Bone marrow (tissue), 2 donors: ENCODE measurements at regions not wholly inside any gene's neighbourhood (a gene's known extent, or its start where the extent isn't known, plus 50 kb on each side); places are given as distances from the start of the nearest gene placed in this dataset.
"Not testable (repeated sequence)": the region's sequence is repeated elsewhere in the genome, so short reads cannot be mapped to it uniquely, and the experiment has no call there.

Experiments used
- DNase-seq, 2 donors: peaks; one replicate each; lab custom pipeline; 2025; lab: John Stamatoyannopoulos, UW

DNA sequence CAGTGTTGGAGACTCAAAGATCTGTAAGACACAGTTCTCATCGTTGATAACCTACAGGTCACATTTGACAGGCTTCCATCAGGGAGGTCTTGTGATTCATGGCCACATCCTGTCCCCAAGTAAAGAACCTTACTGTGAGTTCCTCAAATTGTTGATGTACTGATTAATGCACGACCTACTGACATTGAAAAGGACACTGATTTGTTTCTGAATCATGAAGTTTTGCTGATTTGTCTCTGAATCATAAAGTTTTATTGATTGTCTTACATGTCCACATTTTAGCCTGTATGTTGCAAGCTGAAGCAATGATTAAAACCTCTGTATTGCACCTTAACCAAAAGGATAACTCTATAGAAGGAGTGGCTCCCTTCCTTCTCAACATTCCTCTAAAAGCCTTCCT is 476.3 kb upstream of the RUNX1 start:
- DNase-seq = peak in 1 of 2 donors; percentile 61

DNA sequence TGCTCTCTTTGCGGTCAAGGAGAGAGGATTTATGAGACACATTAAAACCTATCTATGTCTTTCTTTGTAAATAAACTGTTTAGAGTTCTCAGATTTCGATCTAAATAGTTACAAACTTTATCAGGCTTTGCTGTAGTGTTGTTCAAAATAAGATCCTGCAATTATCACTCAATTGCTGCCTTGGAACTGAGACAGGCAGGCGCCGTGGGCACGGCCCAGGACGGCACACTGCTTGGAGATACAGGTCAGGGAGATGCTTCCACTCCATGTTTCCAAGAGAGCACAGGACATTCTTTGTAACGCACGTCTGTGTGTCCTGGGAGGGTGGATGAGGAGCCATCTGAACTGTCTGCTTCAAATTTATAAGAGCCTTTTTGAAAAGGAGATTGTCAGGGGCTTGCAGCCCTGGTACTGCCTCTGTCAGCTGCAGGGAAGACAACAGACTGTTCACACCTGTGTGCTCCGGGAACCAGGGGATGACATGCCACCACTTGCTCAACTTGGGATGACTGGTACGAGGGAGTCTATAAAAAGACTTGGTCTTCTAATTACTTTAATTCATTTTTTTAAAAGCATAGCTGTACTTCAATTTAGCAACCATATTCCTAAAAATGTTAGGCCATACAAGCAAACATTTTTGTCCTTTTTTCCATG is 472.9 kb upstream of the RUNX1 start:
- no peak for DNase-seq

DNA sequence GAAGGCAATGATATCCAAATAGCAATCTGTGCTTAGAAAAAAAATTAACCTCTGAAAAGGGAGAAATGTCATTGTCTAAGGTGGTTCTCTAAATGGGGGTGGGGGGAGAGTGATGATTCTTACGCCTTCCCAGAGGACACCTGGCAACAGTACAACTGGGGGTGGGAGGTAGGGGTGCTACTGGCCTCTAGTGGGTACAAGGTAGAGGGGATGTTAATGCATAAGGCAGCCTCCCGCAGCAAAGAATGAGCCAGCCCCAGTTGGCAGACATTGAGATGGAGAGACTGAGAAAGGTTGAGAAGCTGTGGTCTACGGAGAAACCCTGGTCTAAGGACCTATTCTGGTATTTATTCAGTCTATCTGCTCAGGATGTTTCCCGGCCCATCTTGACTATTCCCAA is 472.2 kb upstream of the RUNX1 start:
- no peak for DNase-seq

DNA sequence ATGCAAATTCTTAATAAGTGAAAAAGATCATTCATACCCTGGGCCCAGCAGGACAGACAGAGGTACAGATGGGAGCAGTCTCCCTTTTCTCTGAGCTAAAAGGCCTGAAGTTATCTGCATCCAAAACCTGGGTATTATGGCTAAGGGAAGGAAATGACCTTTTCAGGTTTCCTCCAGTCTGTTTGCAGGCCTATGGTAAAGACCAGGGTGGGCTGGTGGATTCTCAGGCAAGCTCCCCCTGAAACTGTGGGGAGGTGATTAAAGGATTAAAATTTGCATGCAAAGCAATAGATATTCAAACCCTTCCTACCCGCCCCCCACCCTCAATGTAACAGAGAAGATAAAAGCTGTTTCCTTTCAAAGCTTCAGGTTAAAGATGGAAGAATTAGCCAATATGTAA is 471.8 kb upstream of the RUNX1 start:
- DNase-seq = no peak

DNA sequence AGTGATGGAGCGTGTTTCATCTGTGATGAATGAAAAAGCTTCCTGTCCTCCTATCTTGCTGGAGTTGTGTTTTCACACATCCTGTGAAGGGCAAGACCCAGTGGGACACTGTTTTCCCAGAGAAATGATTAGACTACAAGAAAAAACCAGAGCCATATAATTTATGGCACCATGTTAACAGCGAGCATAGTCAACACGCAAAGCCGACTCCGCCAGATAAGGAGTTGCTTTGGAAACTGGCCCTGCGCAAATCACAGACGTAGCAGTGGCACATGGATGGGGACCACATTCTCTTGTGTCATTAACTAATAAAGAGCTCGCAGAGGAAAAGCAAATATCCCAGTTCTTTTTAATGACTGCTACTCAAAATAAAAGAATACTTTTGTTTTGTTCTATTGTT is 471.2 kb upstream of the RUNX1 start:
- DNase-seq = no peak

DNA sequence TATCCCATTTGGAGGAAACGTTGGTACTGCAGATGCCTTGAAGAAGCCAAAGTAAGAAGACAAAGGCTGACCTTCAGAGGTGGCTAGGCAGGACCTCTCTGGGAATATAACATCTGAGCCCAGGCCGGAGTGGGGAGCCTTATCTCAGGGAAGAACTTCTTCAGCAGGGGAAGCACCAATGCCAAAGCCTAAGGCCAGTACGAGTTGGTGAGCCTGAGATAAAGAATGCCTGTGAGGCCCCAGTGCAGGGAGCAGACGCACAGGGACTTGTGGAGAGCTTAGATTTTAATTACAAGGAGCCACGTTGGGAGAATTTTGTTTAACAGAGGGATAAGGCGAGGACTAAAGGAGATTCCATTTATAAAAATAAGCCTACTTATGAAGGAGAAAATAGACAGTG is 468.8 kb upstream of the RUNX1 start:
- DNase-seq = no peak

DNA sequence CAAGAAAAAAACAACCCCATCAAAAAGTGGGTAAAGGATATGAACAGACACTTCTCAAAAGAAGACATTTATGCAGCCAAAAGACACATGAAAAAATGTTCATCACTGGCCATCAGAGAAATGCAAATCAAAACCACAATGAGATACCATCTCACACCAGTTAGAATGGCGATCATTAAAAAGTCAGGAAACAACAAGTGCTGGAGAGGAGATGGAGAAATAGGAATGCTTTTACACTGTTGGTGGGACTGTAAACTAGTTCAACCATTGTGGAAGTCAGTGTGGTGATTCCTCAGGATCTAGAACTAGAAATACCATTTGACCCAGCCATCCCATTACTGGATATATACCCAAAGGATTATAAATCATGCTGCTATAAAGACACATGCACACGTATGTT is 467.2 kb upstream of the RUNX1 start:
- DNase-seq = not testable (repeated sequence)

DNA sequence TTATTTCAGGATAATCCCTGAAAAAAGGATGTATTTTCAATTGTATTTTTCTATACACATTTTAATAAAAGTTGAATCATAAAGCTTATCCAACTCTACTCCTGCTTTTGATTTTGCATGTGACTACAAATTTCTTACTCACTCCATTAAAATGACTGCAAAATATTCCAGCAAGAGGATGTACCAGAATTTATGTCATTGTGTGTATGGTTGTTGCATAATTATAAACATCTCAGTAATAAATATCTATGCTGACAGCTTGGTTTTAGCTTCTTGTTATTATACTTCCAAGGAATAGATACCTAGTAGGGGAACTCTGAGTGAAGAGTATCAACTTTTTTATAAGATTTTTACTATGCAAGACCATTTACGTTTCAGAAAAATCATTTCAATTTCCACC is 463.2 kb upstream of the RUNX1 start:
- DNase-seq = no peak

DNA sequence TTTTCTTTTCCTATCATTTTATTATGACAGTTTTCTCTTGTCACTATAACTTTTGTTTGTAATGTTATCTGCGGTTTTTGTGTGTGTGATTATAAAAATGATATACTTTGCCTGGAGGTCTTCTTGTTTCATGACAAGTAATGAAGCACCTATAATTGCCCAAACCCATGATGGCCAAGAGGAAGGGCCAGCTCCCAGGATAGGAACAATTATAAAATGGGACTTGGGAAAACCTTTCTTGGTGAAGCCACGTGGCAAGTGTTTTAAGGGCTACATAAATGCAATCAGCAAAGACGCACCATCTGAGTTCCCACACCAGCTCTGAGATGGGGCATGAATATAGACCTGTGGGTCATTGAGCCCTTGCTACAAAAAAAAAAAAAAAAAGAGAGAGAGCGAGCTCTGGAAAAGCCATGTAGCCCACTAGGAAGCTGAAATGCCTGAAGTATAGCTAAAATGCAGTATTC is 462.6 kb upstream of the RUNX1 start:
- peak in 1 of 2 donors; percentile 40 for DNase-seq

DNA sequence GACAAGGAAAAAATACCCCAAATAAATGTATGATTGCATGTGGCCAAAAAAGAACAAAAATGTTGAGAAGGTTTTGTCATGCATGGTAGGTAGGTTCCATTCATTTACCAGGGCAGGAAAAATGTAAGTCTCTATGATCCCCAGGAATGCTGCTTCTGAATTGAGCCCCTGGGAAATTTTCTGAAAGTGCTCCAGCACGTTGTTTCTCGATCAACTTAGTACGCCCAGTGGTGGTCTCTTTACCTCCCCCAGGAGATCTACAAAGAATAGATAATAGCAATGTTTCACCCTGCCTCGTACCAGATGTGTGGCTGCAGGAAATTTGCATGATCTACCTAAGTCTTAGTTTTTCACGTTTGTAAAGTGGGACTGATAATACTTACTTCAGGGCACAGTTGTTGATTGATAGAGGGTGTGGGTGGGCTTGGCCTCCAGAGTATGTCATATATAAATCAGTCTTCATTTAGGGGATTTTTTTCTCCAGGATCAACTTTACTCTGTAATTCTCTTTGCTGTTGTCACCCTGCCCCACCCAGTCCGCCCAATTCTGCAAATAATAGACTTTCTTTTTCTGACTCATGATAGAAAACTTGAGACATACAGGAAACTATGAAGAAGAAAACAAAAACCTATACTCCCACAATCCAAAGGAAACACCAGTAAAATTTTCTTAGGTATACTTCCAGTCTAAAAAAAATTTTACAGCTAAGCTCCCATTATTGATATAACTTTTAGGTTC is 462.0 kb upstream of the RUNX1 start:
- DNase-seq = peak in 1 of 2 donors; percentile 19

DNA sequence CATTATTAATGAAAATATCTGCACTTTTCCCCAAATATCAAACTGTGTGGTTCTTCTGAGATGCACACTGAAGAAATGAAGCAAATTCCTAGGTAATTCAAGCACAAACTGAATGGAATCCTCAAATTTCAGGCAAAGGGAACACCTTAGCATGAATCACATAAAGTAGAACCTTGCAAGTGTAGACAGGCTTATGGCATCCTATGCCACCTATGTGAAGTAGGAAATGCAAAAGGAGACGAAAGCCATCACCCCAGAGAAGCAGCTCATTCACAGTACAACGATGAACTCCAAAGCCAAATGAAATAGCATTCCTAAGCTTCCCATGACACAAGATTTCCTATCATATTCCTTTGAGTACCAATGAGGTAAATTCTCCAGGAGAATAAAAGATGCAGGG is 461.2 kb upstream of the RUNX1 start:
- DNase-seq = no peak

DNA sequence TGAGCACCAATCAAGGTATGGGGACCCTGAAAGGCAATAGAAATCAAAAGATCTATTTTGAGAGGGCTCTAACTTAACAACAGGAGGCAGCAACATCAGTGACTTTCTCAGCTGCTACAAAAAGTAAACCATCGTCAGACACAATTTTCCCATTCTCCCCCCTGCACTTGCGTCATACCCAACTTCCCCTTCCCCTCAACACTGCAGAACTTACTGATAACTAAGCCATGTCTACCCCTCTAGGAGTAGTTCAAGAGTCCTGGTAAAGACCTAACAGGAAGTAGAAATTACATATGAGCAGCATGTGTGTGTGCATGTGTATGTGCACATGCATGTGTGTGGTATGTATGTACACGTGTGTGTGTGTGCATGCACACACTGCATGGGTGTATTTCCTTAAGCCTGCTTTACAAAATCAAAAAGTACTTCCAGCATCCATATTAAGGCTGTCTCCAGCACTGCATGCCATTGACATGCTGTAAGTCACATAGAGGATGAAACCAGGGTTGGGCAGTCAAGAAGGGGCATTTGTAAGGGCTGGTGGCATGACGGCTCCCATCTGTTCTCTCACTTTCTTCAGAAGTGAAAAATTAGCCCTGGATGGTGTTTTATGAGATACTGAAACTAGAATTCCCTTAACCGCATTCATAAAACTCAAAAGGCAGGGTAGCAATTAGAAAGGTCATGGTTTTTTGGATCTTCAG is 460.1 kb upstream of the RUNX1 start:
- peak; percentile 54 to 82 for DNase-seq

DNA sequence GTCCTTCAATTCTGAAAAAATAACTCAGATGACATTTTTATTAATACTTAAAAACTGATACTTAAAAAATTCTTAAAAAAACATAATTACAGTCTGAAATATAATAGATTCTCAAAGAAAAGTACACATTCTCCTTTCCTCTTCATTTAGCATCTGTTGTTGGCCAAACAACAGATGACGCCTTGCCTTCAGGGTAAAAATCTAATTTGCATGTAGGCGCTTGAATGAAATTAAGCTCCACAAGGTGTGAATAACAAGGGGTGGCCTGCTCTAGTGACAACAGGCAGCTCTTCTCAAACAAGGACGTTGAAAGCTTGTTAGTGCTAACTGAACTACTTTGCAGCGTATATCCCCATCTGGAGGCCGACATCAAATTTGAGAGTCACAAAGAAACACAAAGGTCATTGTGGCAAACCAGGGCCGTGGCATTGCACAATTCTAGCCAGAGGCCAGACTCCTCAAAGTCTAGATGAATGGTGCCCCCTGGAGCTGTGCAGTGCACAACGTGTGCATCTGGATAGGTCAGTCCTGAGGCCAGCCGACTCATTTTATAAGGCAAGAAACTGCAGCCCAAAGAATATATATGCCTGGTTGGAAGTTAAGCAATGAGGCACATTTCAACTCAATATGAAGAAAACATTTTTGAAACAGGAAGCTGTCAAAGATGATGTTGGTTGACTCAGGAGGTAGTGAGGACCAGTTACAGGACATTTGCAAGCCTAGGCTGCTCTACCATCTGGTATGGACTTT is 459.2 kb upstream of the RUNX1 start:
- peak; percentile 42 to 71 for DNase-seq

DNA sequence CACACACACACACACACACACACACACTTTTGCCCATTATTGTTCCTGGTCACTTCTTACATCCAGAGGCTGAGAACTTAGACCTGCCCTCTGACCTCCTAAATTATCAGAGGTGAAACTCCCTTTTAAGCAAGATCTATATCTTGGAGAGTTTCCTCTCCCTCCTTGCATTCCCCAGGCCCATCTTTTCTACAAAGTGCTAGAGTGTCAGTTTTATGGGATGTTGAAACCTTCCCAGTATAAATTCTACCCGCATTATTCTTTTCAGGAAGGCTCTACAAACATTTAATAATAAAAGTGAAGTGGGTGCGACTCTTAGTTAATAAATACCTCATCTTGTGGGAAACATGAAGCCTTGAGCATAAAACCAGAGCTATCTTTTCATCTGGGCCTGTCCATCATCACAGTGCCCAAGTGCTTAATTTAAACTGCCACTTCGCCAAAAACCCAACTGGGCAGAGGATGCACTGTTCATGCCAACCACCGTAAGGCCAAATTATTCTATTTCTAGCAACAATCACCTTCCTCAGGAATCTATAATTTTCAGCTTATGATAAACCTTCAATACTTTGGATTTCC is 458.2 kb upstream of the RUNX1 start:
- no peak for DNase-seq

DNA sequence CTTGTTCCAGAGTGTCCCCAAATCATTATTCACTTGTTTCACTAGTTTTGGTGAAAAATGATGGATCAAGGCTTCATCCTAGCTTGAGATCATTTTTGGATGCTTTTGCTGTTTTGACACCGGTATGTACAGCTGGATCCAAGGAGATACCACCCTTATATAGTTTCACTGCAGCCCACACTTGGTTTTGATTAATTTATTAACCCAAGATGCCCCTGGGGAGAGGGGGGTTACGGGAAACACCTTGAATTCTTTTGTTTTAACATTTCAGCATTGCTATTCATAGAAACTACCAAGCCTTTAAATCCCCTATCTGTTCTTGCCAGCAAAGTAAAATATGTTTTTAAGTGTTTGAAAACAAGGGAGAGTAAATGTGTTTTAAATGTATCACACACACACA is 457.7 kb upstream of the RUNX1 start:
- DNase-seq = no peak

DNA sequence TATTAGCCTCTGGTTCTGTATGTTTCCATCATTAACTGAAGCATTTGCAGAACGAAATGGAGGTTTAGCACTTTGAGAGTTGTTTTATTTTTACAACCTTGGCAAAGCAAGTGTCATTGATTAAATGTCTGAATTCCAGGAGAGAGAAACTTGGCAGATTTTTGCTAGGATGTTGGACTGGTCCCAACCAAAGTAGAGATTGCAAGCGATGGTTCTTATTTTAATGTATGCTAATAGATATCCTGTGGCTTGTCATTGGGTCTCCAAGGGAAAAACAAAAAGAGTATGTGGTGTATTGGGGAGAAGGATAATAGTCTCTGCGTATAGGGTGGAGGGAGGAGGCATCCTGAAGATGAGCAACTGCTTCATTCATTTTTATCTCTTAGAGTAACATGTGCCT is 457.2 kb upstream of the RUNX1 start:
- DNase-seq = no peak

DNA sequence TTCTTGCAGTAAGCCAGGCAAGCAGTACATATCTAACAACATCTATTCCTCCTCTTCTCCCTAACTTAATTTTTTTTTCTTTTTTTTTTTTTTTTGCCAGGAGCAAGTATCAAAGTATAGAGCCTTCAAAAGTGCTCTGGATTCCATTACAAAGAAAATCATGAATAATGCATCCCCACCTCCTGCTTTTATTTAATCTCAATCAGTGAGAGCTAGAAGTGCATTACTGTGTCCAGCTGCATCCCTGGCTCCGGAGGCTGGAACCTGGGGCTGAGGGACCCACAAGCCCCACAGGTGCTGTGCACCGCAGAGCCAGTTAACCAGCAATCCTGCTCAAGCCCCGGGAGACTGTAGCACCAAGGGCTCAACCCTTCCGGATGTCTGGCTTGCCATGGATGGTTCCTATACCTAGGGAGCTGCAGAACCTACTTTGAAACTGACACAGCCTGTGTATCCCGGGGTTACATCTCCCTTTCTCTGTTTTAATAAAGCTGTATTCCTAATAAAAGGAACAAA is 455.9 kb upstream of the RUNX1 start:
- no peak for DNase-seq

DNA sequence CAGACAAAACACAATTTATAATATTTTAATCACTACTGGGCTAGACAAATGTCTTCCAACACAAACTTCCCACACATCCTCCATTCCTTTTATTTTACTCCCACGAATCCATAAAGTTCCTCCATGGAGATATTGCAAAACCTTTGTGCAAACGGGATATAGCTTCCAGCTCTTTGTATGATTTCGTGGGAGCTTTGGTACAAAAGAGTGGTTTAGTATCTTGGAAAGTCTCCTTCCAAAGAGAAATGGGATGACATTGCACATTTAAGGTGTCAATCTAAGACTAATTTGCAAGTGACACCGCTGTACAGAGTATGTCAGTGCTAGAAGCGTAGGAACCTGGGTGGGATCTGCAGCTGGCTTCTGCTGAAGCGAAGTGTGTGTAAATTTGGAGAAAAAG is 455.2 kb upstream of the RUNX1 start:
- DNase-seq = peak in 1 of 2 donors; percentile 27

DNA sequence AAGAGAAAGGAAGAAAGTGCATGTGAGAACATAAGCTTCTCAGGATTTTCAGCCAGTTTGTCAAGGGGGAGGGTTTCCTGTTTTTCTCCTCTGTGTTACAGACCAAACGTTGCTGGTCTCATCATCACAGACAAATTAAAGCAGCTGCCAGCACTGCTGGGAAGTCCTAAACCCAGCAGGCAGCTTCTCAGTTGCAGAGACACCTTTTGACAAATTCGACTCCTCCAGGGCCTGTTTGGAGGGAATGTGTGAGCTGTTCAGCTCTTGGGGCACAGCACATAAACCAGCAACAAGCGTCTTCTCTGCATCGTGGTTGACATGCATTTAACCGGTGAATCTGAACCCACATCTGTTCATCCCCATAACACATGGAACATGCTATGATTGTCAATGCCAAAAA is 454.6 kb upstream of the RUNX1 start:
- peak in 1 of 2 donors; percentile 91 for DNase-seq

DNA sequence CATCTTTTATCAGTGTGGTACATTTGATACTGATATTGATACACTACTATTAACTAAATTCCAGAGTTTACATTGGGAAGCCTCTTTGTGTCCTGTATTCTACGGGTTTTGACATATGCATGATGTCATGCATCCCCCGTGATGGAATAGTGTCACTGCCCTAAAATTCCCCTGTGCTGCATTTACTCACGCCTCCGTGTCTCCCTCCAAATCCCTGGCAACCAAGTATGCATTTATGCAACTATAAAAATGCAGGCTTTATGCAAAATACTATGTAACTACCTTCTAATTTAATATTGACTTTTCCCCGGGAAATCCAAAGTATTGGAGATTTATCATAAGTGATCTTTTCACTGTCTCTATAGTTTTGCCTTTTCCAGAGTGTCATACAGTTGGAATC is 453.7 kb upstream of the RUNX1 start:
- no peak for DNase-seq

DNA sequence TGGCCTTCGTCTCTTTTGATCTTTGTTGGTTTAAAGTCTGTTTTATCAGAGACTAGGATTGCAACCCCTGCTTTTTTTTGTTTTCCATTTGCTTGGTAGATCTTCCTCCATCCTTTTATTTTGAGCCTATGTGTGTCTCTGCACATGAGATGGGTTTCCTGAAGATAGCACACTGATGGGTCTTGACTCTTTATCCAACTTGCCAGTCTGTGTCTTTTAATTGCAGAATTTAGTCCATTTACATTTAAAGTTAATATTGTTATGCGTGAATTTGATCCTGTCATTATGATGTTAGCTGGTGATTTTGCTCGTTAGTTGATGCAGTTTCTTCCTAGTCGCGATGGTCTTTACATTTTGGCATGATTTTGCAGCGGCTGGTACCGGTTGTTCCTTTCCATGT is 448.4 kb upstream of the RUNX1 start:
- not testable (repeated sequence) for DNase-seq
